GM21737 (cell line): ENCODE measurements at regions not wholly inside any gene's neighbourhood (a gene's known extent, or its start where the extent isn't known, plus 50 kb on each side); places are given as distances from the start of the nearest gene placed in this dataset.

Experiments
- ATAC-seq: cut with Tn5 transposase; IDR thresholded peaks from one replicate; pipeline ENCODE4 v1.9.1; 2021; ENCODE audit warnings: mild to moderate bottlenecking, moderate library complexity; ENCODE audit not compliant: unreplicated experiment

DNA sequence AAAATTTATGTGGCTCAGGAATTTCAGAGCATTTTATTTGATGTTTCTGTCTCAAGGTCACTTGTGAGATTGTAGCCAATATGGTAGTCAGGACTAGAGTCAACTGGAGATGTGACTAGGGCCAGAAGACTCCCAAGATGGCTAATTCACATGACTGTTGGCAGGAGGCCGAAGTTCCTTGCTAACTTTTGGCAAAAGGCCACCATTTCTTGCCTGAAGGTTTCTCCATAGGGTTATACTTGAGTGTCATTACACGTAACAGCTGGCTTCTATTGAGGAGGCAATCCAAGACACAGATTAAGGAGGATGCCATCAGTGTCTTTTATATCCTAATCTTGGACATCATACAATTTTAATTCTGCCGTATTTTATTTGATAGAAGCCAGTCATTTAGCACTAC is 162.3 kb upstream of the MAOA start:
- ATAC-seq, result no peak

DNA sequence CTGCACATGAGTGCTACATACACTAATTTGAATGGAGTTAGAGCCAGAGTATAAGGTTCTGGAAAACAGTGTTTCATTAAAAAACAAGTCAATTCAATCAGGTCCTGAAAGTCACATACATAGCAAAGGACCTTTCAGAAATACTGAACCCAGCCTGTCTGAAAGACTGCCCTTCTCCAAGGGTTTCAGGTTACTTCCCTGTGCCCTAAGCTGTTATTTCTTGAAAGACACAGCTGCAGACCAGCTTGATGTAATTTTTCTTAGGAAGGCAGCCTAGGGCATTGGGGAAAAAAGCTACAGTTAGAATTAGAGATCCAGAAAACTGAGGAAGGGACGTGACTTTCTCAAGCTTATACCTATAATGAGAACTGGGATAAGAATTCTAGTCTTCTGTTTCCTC is 155.9 kb upstream of the MAOA start:
- no peak for ATAC-seq

- ATAC-seq, result no peak
Observed at GRCh38 chrX:43500996-43501694, 155.0 kb upstream of the MAOA start.

- no peak for ATAC-seq
Observed at GRCh38 chrX:43504394-43504793, 151.7 kb upstream of the MAOA start.

GRCh38 chrX:43505769-43506168 is 150.3 kb upstream of the MAOA start:
- no peak for ATAC-seq

GRCh38 chrX:43508694-43509093 is 147.4 kb upstream of the MAOA start:
- no peak for ATAC-seq

- ATAC-seq, result no peak
Observed at GRCh38 chrX:43510209-43510608, 145.9 kb upstream of the MAOA start.

DNA sequence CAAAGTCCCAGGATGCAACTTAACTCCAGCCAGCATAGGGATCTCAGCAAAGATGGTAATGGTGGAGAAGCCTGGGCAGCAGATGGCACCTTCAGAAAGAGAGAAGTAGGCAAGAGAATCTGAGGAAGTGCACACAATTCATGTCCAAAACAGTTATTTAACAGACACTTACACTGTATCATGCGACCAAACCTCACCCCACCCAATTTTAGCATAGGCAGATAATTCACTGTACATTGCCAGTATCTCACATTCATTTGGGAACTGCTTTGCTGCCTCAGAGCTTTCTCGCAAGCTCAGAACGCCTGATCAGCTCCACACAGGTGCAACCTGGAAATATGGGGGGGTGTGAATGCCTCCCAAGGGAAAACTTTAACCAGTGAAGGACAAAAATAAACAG is 143.0 kb upstream of the MAOA start:
- no peak for ATAC-seq

DNA sequence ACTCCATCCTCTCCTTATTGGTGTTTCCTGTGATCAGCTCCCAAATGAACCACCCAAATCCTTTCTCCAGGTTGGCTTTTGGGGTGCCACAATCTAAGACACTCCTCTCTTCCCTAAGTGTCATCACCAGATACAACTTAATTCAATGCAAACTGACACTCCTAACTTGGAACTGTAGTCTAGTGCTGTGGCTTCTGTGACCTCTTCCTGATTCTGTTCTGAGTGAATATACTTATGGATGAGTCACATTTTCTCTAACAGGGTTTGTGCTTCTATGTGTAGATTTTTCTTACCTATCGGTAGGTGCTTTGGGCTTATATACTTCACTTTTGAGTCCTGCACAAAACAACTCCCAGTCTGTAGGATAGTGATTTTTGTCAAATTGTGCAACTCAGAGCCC is 141.3 kb upstream of the MAOA start:
- ATAC-seq, result no peak

- no peak for ATAC-seq
Observed at GRCh38 chrX:43522582-43522981, 133.5 kb upstream of the MAOA start.

DNA sequence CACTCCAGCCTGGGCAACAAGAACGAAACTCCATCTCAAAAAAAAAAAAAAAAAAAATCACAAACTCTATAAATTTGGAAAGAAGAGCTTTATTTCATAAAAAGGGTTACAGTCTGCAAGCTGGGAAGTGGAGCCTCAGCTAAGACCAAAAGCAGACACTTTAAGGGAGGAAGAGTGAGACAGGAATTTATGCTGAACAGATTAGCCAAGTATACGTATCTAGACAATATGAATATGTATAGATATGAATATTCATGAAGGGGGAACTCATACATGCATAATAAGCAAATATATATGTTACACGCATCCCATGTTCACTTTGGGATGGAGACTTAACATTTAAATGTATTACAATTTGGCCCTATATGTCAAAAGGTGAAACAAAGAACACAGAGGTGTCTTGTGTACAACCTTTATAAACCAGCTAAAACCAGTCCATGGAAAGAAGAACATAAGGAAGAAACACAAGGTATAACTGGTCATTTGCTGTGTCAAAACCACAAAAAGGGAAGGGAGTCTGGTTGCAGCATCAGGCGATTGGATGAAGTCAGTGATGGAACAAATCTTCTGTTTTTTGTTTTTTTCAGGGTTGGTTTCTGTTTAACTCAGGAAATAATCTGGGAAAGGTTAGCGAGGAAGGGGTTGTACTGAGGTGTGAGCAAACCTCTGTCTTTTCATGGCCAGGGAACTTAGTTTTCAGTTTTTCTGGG is 130.0 kb upstream of the MAOA start:
- no peak for ATAC-seq

DNA sequence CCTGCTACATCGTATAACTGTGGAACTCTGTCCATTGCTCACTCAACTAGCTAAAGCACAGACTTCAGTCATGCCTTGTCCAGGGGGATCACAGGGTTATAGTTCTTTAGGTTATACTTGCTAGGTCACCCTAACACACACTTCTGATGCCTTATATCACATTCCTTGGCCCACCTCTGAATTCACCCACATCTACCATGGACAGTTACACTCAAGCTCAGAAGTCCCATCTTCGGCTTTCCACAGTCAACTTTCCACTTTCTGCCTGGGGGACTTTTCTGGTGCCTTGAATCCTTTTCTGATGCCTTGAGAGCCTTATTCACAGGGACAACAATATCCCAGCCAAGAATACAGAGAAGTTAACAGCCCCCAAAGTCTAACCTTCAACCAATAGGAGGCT is 129.2 kb upstream of the MAOA start:
- ATAC-seq, result no peak

GRCh38 chrX:43527801-43528200 is 128.3 kb upstream of the MAOA start:
- ATAC-seq, result no peak

DNA sequence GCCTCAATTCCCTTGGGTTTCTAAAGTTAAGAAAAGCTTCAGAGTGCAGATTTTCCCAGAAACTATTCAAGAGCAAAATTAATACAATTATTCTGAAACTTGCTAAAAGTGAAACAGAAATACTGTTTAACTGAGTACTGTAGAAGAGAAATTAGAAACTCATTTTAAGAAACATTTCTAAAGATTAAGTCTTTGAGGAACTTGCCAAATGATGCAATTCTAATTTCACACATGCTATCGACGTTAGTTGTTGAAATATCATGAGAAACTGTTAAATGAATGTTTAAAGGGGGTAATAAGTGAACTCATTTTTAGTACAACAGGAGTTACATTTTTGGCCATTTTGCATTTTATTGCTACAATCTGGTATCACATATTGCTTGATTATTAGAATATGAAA is 125.3 kb upstream of the MAOA start:
- no peak for ATAC-seq

DNA sequence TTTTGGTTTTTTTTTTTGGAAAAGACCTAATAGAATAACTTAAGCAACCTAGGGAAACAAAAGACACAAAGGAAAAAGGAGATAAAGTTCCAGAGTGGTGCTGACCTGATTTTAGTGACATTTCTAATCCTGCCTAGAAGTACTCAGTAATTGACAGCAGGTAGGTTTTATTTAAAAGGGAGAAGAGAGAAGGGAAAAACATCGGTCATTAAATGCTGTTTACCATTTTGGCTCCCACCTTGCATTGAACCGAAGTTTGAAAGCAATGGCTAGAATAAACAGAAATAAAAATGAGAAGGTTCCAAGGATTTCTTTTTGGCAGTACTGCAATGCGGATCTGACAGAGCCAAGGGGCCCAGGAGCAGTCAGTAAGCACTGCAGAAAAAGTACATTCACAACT is 115.8 kb upstream of the MAOA start:
- no peak for ATAC-seq

GRCh38 chrX:43551590-43551989 is 104.5 kb upstream of the MAOA start:
- ATAC-seq, result no peak

- no peak for ATAC-seq
Observed at GRCh38 chrX:43552156-43552555, 103.9 kb upstream of the MAOA start.

DNA sequence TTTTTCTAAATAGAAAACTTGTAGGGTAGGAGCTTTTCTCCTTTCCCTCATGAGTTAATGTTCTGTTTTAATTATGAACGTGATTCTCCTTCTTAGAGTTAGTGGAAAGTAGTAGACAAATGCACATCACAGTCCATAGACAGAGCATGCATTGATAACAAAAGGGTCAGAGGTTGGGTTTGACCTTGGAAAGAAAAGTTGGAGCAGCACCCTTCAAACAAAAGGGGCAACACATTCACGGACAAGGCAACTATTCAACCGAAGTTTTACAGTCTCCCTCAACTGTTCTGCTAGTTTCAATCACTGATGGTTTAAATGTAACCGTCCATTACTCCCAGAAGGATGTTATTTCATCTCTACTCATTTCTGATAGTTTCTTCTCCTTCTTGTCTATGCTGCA is 103.4 kb upstream of the MAOA start:
- no peak for ATAC-seq

GRCh38 chrX:43553257-43553656 is 102.8 kb upstream of the MAOA start:
- no peak for ATAC-seq

- ATAC-seq, result no peak
Observed at GRCh38 chrX:43556207-43556606, 99.9 kb upstream of the MAOA start.

GRCh38 chrX:43557792-43558191 is 98.3 kb upstream of the MAOA start:
- no peak for ATAC-seq

GRCh38 chrX:43559644-43560043 is 96.5 kb upstream of the MAOA start:
- no peak for ATAC-seq
